Natural killer cell (primary cell): ENCODE measurements at regions not wholly inside any gene's neighbourhood (a gene's known extent, or its start where the extent isn't known, plus 50 kb on each side); places are given as distances from the start of the nearest gene placed in this dataset.

Experiments used
- ATAC-seq, 3 donors: fragments of 150-1000 bp in 2 of 3; fragments of 200-7000 bp in 1 of 3; cut with Tn5 transposase; 1 replicate in 1 of 3; 2 replicates in 2 of 3; pipeline ENCODE4 v1.10.0; 2021; ENCODE audit warnings: mild to moderate bottlenecking in 2 of 3, moderate library complexity in 2 of 3
- DNase-seq, 2 donors: peaks; one replicate each; pipeline versions ENCODE4 v3.0.0 to v3.0.0-alpha.2; 2013 to 2021; ENCODE audit warnings: mixed read lengths in 1 of 2
- H3K27ac ChIP-seq: one replicate; pipeline ENCODE4 v1.5.1; 2013; ENCODE audit warnings: mild to moderate bottlenecking, low read length
- H3K27me3 ChIP-seq: one replicate; pipeline ENCODE4 v1.6.1; 2013; ENCODE audit warnings: low read length; ENCODE audit not compliant: control insufficient read depth, insufficient read depth
- H3K36me3 ChIP-seq: one replicate; pipeline ENCODE4 v1.6.1; 2013; ENCODE audit warnings: low read length; ENCODE audit not compliant: control insufficient read depth, insufficient read depth
- H3K4me1 ChIP-seq: one replicate; pipeline ENCODE4 v1.6.1; 2013; ENCODE audit warnings: low read length; ENCODE audit not compliant: control insufficient read depth, insufficient read depth
- H3K4me3 ChIP-seq: one replicate; pipeline ENCODE4 v1.5.1; 2013; ENCODE audit warnings: low read length
- H3K9me3 ChIP-seq: one replicate; pipeline ENCODE4 v1.6.1; 2013; ENCODE audit warnings: low read length; ENCODE audit not compliant: control insufficient read depth, insufficient read depth
- H3K27ac Mint-ChIP-seq, 2 donors: one replicate each; pipeline ENCODE4 v1.8.0; 2022; ENCODE audit warnings: mild to moderate bottlenecking in 2 of 2, mixed read lengths in 2 of 2, moderate library complexity in 1 of 2
- H3K27me3 Mint-ChIP-seq, 2 donors: one replicate each; pipeline ENCODE4 v1.8.0; 2022; ENCODE audit warnings: low read depth in 2 of 2, mixed read lengths in 2 of 2
- H3K36me3 Mint-ChIP-seq: one replicate; pipeline ENCODE4 v1.8.0; 2022; ENCODE audit warnings: mixed read lengths
- H3K4me1 Mint-ChIP-seq, 2 donors: one replicate each; pipeline ENCODE4 v1.8.0; 2022; ENCODE audit warnings: mixed read lengths in 2 of 2
- H3K4me3 Mint-ChIP-seq: one replicate; pipeline ENCODE4 v1.8.0; 2022; ENCODE audit warnings: mild to moderate bottlenecking, moderate library complexity, mixed read lengths
- H3K9me3 Mint-ChIP-seq, 2 donors: one replicate each; pipeline ENCODE4 v1.8.0; 2022; ENCODE audit warnings: mixed read lengths in 2 of 2
- WGBS: methylation state at CpG from one replicate; pipeline ENCODE4 v1.1.7; 2013; ENCODE audit warnings: missing lambda C conversion rate; ENCODE audit not compliant: insufficient coverage; 5-methylcytosine and 5-hydroxymethylcytosine counted together
- intact Hi-C: fragments of 100-400 bp; cut with micrococcal nuclease; formaldehyde crosslinking; loops from one replicate; pipeline ENCODE4 v1.14.2; 2022
- TF ChIP-seq, protein P1 (sequence below): fragments of 200-600 bp; IDR thresholded peaks from one replicate; pipeline ENCODE4 v1.8.0; 2022; ENCODE audit warnings: antibody characterized with exemption

DNA sequence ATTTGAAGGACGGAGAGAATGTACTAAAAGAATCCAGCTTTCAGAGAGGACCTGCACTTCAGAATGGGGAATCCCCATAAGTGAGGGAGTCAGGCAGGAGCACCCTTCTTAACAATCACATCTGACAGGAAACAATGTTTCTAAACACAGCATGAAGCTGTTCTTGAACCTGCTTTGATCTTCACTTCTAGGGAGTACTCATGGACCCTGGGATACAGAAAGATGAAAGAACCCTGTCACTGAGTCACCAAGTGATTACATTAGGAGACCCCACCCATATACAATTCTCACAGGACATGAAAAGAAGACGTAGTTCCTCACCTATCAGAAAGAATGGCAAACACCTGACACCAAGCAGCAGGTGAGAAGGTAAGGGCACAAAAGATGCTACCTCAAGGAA is 296.9 kb upstream of the ZC3H12C start:
- Mint-ChIP-seq H3K36me3 (no peaks in the 10 kb centered on the region), H3K27me3 (no peaks in the 10 kb centered on the region), H3K4me1 (no peaks in the 10 kb centered on the region), H3K9me3 (peaks cover 2 to 5% of the 10 kb centered on the region in 2 donors), H3K27ac (no peak overlapping the region), H3K4me3 (no peak overlapping the region)
- DNase-seq = no peak
- H3K27ac ChIP-seq = no peak overlapping the region
- no peaks in the 10 kb centered on the region for H3K27me3 ChIP-seq
- H3K4me1 ChIP-seq = no peaks in the 10 kb centered on the region
- intact Hi-C loops = no loop called here
- 83% methylated on average over 2 of the region's 2 CpGs for WGBS
- no peak overlapping the region for H3K4me3 ChIP-seq
- TF ChIP-seq, protein P1, sequence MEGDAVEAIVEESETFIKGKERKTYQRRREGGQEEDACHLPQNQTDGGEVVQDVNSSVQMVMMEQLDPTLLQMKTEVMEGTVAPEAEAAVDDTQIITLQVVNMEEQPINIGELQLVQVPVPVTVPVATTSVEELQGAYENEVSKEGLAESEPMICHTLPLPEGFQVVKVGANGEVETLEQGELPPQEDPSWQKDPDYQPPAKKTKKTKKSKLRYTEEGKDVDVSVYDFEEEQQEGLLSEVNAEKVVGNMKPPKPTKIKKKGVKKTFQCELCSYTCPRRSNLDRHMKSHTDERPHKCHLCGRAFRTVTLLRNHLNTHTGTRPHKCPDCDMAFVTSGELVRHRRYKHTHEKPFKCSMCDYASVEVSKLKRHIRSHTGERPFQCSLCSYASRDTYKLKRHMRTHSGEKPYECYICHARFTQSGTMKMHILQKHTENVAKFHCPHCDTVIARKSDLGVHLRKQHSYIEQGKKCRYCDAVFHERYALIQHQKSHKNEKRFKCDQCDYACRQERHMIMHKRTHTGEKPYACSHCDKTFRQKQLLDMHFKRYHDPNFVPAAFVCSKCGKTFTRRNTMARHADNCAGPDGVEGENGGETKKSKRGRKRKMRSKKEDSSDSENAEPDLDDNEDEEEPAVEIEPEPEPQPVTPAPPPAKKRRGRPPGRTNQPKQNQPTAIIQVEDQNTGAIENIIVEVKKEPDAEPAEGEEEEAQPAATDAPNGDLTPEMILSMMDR = no peak
- no peaks in the 10 kb centered on the region for H3K9me3 ChIP-seq
- H3K36me3 ChIP-seq = no peaks in the 10 kb centered on the region
- no peak for ATAC-seq

DNA sequence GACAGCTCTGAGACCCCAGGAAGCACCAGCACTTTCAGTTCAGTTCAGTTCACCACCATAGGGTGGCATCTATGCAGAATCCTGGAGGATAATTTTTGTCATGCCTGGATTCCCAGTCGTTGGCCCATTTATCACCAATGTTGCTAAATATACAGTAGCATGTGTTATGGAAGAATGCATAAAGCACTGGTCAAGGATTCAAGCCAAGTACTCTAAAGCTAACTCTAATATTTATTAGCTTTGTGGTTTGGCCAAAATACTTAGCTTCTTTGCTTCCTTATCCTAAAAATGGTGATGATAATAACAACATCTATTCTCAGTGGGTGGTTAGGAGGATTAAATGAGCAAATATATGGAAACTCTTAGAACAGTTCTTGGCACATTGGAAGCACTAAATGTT is 294.7 kb upstream of the ZC3H12C start:
- WGBS = 83% methylated on average over 1 of the region's 1 CpG
- no peak for ATAC-seq
- Mint-ChIP-seq H3K36me3 (peaks cover 6% of the 10 kb centered on the region), H3K4me1 (no peaks in the 10 kb centered on the region), H3K4me3 (no peak overlapping the region), H3K27me3 (no peaks in the 10 kb centered on the region), H3K9me3 (peaks cover 5 to 6% of the 10 kb centered on the region in 2 donors), H3K27ac (no peak overlapping the region)
- Histone ChIP-seq H3K36me3 (no peaks in the 10 kb centered on the region), H3K9me3 (no peaks in the 10 kb centered on the region), H3K4me3 (no peak overlapping the region), H3K27ac (no peak overlapping the region), H3K27me3 (no peaks in the 10 kb centered on the region), H3K4me1 (no peaks in the 10 kb centered on the region)
- intact Hi-C loops = no loop called here
- no peak for DNase-seq
- TF ChIP-seq, protein P1 = no peak

DNA sequence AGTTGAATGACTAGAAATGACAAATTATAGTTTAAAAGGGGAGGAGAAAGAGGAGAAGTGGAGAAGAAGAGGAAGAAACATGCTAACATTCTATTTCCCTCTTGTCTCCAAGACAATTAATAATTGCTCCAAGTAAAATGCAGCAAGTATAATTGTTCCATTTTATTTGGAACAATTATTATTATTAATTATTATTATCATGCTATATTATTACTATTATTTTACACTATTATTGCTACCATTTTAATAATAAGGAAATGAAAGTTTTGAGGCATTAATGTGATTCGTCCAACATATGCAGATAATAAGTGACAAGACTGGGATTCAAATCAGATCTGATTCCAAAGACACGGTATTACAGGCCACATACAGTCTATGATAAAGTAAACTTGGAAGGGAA is 293.6 kb upstream of the ZC3H12C start:
- Histone ChIP-seq H3K36me3 (no peaks in the 10 kb centered on the region), H3K4me1 (no peaks in the 10 kb centered on the region), H3K27ac (no peak overlapping the region), H3K4me3 (no peak overlapping the region), H3K27me3 (no peaks in the 10 kb centered on the region), H3K9me3 (no peaks in the 10 kb centered on the region)
- H3K27me3 Mint-ChIP-seq = no peaks in the 10 kb centered on the region
- DNase-seq (no peak), ATAC-seq (no peak)
- no peak overlapping the region for H3K4me3 Mint-ChIP-seq
- H3K36me3 Mint-ChIP-seq = peaks cover 6% of the 10 kb centered on the region
- no peak overlapping the region for H3K27ac Mint-ChIP-seq
- no peaks in the 10 kb centered on the region for H3K4me1 Mint-ChIP-seq
- intact Hi-C loops = no loop called here
- TF ChIP-seq, protein P1 = no peak
- peaks cover 5 to 6% of the 10 kb centered on the region in 2 donors for H3K9me3 Mint-ChIP-seq
- WGBS = 86% methylated on average over 2 of the region's 2 CpGs

DNA sequence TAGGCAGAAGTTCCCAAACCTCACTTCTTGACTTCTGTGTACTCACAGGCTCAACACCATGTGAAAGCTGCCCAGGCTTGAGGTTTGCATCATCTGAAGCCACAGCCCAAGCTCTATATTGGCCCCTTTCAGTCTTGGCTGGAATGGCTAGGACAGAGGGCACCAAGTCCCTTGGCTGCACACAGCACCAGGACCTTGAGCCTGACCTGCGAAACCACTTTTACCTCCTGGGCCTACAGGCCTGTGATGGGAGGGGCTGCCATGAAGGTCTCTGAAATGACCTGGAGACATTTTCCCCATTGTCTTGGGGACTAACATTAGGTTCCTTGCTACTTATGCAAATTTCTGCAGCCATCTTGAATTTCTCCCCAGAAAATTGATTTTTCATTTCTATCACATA is 288.3 kb upstream of the ZC3H12C start:
- ATAC-seq = no peak
- intact Hi-C loops = no loop called here
- H3K9me3 ChIP-seq = no peaks in the 10 kb centered on the region
- 89% methylated on average over 1 of the region's 1 CpG for WGBS
- Mint-ChIP-seq H3K27me3 (no peaks in the 10 kb centered on the region), H3K4me1 (no peaks in the 10 kb centered on the region), H3K9me3 (peaks cover 2 to 10% of the 10 kb centered on the region in 2 donors), H3K36me3 (peaks cover 6% of the 10 kb centered on the region), H3K4me3 (no peak overlapping the region), H3K27ac (no peak overlapping the region)
- TF ChIP-seq, protein P1 = no peak
- no peak overlapping the region for H3K27ac ChIP-seq
- no peaks in the 10 kb centered on the region for H3K4me1 ChIP-seq
- no peak for DNase-seq
- H3K36me3 ChIP-seq = no peaks in the 10 kb centered on the region
- H3K4me3 ChIP-seq = no peak overlapping the region
- no peaks in the 10 kb centered on the region for H3K27me3 ChIP-seq
